GM12878 (cell line): ENCODE measurements at regions not wholly inside any gene's neighbourhood (a gene's known extent, or its start where the extent isn't known, plus 50 kb on each side); places are given as distances from the start of the nearest gene placed in this dataset.

Experiments used
- ATAC-seq: fragments of 200-7000 bp; cut with Tn5 transposase; 3 replicates; pipeline ENCODE4 v1.9.1; 2020; ENCODE audit warnings: mild to moderate bottlenecking, moderate library complexity
- BruUV-seq: library from RNA; stranded (reverse); fragments of 400-500 nt; replicated peaks from 2 replicates; lab custom pipeline; 2021; lab: Mats Ljungman, UMichigan
- CTCF ChIA-PET: fragments of 300-600 bp; sonication (Branson Sonifier 250); formaldehyde crosslinking; extraction: SDS; loops from one replicate; lab custom pipeline; 2021; ENCODE audit warnings: inconsistent platforms; lab: Yijun Ruan, JAX
- POLR2A ChIA-PET: fragments of 350-600 bp; formaldehyde crosslinking; extraction: SDS; loops from one replicate; lab custom pipeline; 2021; ENCODE audit warnings: inconsistent platforms; lab: Charles Lee
- RAD21 ChIA-PET: fragments of 300-600 bp; sonication (Branson Sonifier 250); formaldehyde crosslinking; loops from one replicate; lab custom pipeline; 2023; ENCODE audit warnings: antibody characterized with exemption; ENCODE audit not compliant: unreplicated experiment; lab: Charles Lee
- SMC1A ChIA-PET: fragments of 300-600 bp; sonication (Branson Sonifier 250); formaldehyde crosslinking; loops from one replicate; lab custom pipeline; 2023; ENCODE audit not compliant: unreplicated experiment, uncharacterized antibody; lab: Charles Lee
- DNase-seq: peaks from one replicate; pipeline ENCODE4 v3.0.0-alpha.2; 2011; ENCODE audit warnings: low read depth, low spot score
- FAIRE-seq: peaks from 3 replicates; lab custom pipeline; 2011; peaks lifted over from hg19 to GRCh38; lab: Jason Lieb, UNC
- H2AFZ ChIP-seq: 2 replicates; pipeline ENCODE4 v1.6.0; 2011; ENCODE audit warnings: low read depth, low read length, control low read depth; ENCODE audit not compliant: control insufficient read depth
- H3K27ac ChIP-seq: 2 replicates; pipeline ENCODE4 v1.5.1; 2011; ENCODE audit warnings: control low read depth; ENCODE audit not compliant: control insufficient read depth, insufficient read depth
- H3K27me3 ChIP-seq, 2 experiments: replicated peaks in 1 of 2; 2 replicates each; pipeline versions ENCODE4 v1.6.0 to v1.6.1; 2011; ENCODE audit warnings: low read length in 1 of 2; ENCODE audit not compliant: control insufficient read depth in 2 of 2, insufficient read depth in 2 of 2
- H3K36me3 ChIP-seq, 2 experiments: 2 replicates each; pipeline ENCODE4 v1.5.1; 2011; ENCODE audit warnings: low read length in 1 of 2; ENCODE audit not compliant: control insufficient read depth in 2 of 2, insufficient read depth in 2 of 2
- H3K4me1 ChIP-seq: 2 replicates; pipeline ENCODE4 v1.6.1; 2011; ENCODE audit warnings: mild to moderate bottlenecking, low read length, moderate library complexity, mixed read lengths; ENCODE audit not compliant: control insufficient read depth, insufficient read depth
- H3K4me2 ChIP-seq: 2 replicates; pipeline ENCODE4 v1.6.0; 2011; ENCODE audit warnings: control low read depth; ENCODE audit not compliant: control insufficient read depth, insufficient read depth
- H3K4me3 ChIP-seq: fragments of 200-600 bp; sonication (generic); 2 replicates; pipeline ENCODE4 v1.5.1; 2016
- H3K79me2 ChIP-seq: 2 replicates; pipeline ENCODE4 v1.6.0; 2011; ENCODE audit warnings: low read length; ENCODE audit not compliant: control insufficient read depth, insufficient read depth
- H3K9ac ChIP-seq: 2 replicates; pipeline ENCODE4 v1.8.0; 2011; ENCODE audit warnings: low read length, control low read depth, mixed read lengths; ENCODE audit not compliant: control insufficient read depth, insufficient read depth
- H3K9me3 ChIP-seq: replicated peaks from 3 replicates; pipeline ENCODE4 v1.5.1; 2011; ENCODE audit warnings: mild to moderate bottlenecking, low read length; ENCODE audit not compliant: control insufficient read depth, insufficient read depth
- H4K20me1 ChIP-seq: 2 replicates; pipeline ENCODE4 v1.6.0; 2011; ENCODE audit not compliant: control insufficient read depth, insufficient read depth
- CTCF ChIP-seq, 3 experiments: IDR thresholded peaks in 2 of 3; conservative IDR thresholded peaks in 1 of 3; 2 replicates each; pipeline ENCODE4 v1.5.1; 2011; ENCODE audit warnings: low read depth in 3 of 3, low read length in 3 of 3, mild to moderate bottlenecking in 3 of 3, control low read depth in 2 of 3, moderate library complexity in 2 of 3, inconsistent platforms in 1 of 3, mixed read lengths in 1 of 3; ENCODE audit not compliant: control insufficient read depth in 2 of 3, insufficient read depth in 1 of 3; ENCODE audit errors: extremely low read depth in 1 of 3
- ETV6 ChIP-seq, 2 experiments: fragments of 450-650 bp in 1 of 2; IDR thresholded peaks in 1 of 2; conservative IDR thresholded peaks in 1 of 2; 2 replicates each; pipeline ENCODE4 v1.6.1; 2014; ENCODE audit warnings: antibody characterized with exemption in 1 of 2, borderline replicate concordance in 1 of 2, low read depth in 1 of 2, mild to moderate bottlenecking in 1 of 2, moderate library complexity in 1 of 2
- GATAD2B ChIP-seq: fragments of 450-650 bp; conservative IDR thresholded peaks from 2 replicates; pipeline ENCODE4 v1.6.1; 2017; ENCODE audit warnings: low read depth, mild to moderate bottlenecking, moderate library complexity
- MXI1 ChIP-seq: fragments of 150-350 bp; IDR thresholded peaks from 2 replicates; pipeline ENCODE4 v1.6.1; 2011; ENCODE audit warnings: low read depth, mild to moderate bottlenecking, inconsistent platforms, low read length, improper control_type of control experiment
- PAX5 ChIP-seq: IDR thresholded peaks from 2 replicates; pipeline ENCODE4 v1.6.1; 2011; ENCODE audit warnings: low read depth, low read length, borderline replicate concordance
- POU2F2 ChIP-seq: IDR thresholded peaks from 3 replicates; pipeline ENCODE4 v1.6.1; 2011; ENCODE audit warnings: low read depth, mild to moderate bottlenecking, low read length, borderline replicate concordance
- RELA ChIP-seq: fragments of 450-650 bp; IDR thresholded peaks from 2 replicates; pipeline ENCODE4 v1.8.0; 2014; ENCODE audit warnings: borderline replicate concordance; ENCODE audit not compliant: partially characterized antibody
- TCF12 ChIP-seq: IDR thresholded peaks from 2 replicates; pipeline ENCODE4 v1.6.1; 2011; ENCODE audit warnings: low read depth, mild to moderate bottlenecking, low read length
- WGBS: methylation state at CpG from one replicate; pipeline ENCODE4 v1.1.6; 2016; ENCODE audit warnings: low lambda C conversion rate; ENCODE audit not compliant: insufficient replicate concordance, insufficient coverage; ENCODE audit errors: missing lambda C conversion rate; 5-methylcytosine and 5-hydroxymethylcytosine counted together
- in situ Hi-C: fragments of 300-500 bp; cut with MboI; formaldehyde crosslinking; loops from 9 replicates; pipeline ENCODE4 v1.14.3; 2018; ENCODE audit warnings: mixed read lengths
- intact Hi-C: fragments of 100-400 bp; cut with micrococcal nuclease; formaldehyde crosslinking; loops from one replicate; pipeline ENCODE4 v1.14.2; 2022; ENCODE audit not compliant: unreplicated experiment

GRCh38 chr18:43420091-43420490, 142.8 kb upstream of the SYT4 start:
- FAIRE-seq (no peak), DNase-seq (no peak), ATAC-seq (no peak)
- no TSS peak for BruUV-seq
- Histone ChIP-seq H3K9me3 (no peaks in the 10 kb centered on the region), H3K4me1 (no peaks in the 10 kb centered on the region), H3K9ac (no peak overlapping the region), H4K20me1 (no peaks in the 10 kb centered on the region), H3K79me2 (no peaks in the 10 kb centered on the region), H3K4me2 (no peak overlapping the region), H3K27ac (no peak overlapping the region), H3K4me3 (no peak overlapping the region), H3K27me3 (no peaks in the 10 kb centered on the region), H2AFZ (no peak overlapping the region), H3K36me3 (no peaks in the 10 kb centered on the region)
- intact Hi-C loops (no loop called here), in situ Hi-C loops (no loop called here)
- RAD21 ChIA-PET, result interaction anchor here (0.9 kb wide), 1 partner anchor 11 kb away, joined by 3 read pairs; no protein-coding TSS in a partner anchor
- no peak for TF ChIP-seq ETV6 (conservative IDR thresholded peaks at IDR 0.05 in 1 of 2, IDR thresholded peaks at IDR 0.05 in 1 of 2; ENCODE audit: borderline replicate concordance in 1 of 2, low read depth in 1 of 2)
- no peak for TF ChIP-seq GATAD2B
- no peak for TF ChIP-seq PAX5
- TF ChIP-seq TCF12, result no peak
- no peak for TF ChIP-seq RELA
- POLR2A ChIA-PET, result no interaction called here
- CTCF ChIA-PET, result interaction anchor here (0.8 to 1.5 kb wide), 3 partner anchors 11 to 1306 kb away, joined by 3 to 8 read pairs (median 3); no protein-coding TSS in a partner anchor
- SMC1A ChIA-PET, result interaction anchor here (1.2 kb wide), 1 partner anchor 1367 kb away, joined by 4 read pairs; no protein-coding TSS in a partner anchor

GRCh38 chr18:43420950-43421349, 143.7 kb upstream of the SYT4 start:
- no peaks in the 10 kb centered on the region for H3K79me2 ChIP-seq
- no peak overlapping the region for H3K4me3 ChIP-seq
- 0% methylated on average over 2 of the region's 2 CpGs for WGBS
- no peak overlapping the region for H3K9ac ChIP-seq
- H3K4me1 ChIP-seq, result no peaks in the 10 kb centered on the region
- no TSS peak for BruUV-seq
- DNase-seq (no peak), ATAC-seq (no peak), FAIRE-seq (no peak)
- SMC1A ChIA-PET, result interaction anchor here (0.8 to 1.2 kb wide), 2 partner anchors 13 to 1368 kb away, joined by 3 to 4 read pairs; no protein-coding TSS in a partner anchor
- no peaks in the 10 kb centered on the region for H3K27me3 ChIP-seq
- intact Hi-C loops, result no loop called here
- no peaks in the 10 kb centered on the region for H4K20me1 ChIP-seq
- H3K4me2 ChIP-seq, result no peak overlapping the region
- in situ Hi-C loops, result no loop called here
- RAD21 ChIA-PET, result interaction anchor here (0.9 kb wide), 1 partner anchor 10 kb away, joined by 3 read pairs; no protein-coding TSS in a partner anchor
- CTCF ChIA-PET, result interaction anchor here (0.7 to 1.5 kb wide), 4 partner anchors 10 to 1307 kb away, joined by 3 to 8 read pairs (median 4); no protein-coding TSS in a partner anchor
- POLR2A ChIA-PET, result no interaction called here
- no peaks in the 10 kb centered on the region for H3K9me3 ChIP-seq
- TF ChIP-seq MXI1 (no peak), ETV6 (conservative IDR thresholded peaks at IDR 0.05 in 1 of 2, IDR thresholded peaks at IDR 0.05 in 1 of 2; ENCODE audit: borderline replicate concordance in 1 of 2, low read depth in 1 of 2) (no peak), CTCF (IDR thresholded peaks at IDR 0.05 in 2 of 3, conservative IDR thresholded peaks at IDR 0.05 in 1 of 3; ENCODE audit: control insufficient read depth in 2 of 3, extremely low read depth in 1 of 3, insufficient read depth in 1 of 3, low read depth in 3 of 3, low read length in 3 of 3) (peak in 2 of 3 experiments; percentile 5 to 13; a peak in 1 of 6 replicates), POU2F2 (no peak)
- no peak overlapping the region for H2AFZ ChIP-seq
- no peak overlapping the region for H3K27ac ChIP-seq
- no peaks in the 10 kb centered on the region for H3K36me3 ChIP-seq
